ENCODE measurements at regions not wholly inside any gene's neighbourhood (a gene's known extent, or its start where the extent isn't known, plus 50 kb on each side); places are given as distances from the start of the nearest gene placed in this dataset.

- Mint-ChIP-seq H3K9me3 (peaks cover 31% of the 10 kb centered on the region), H3K36me3 (ENCODE audit: low read depth) (no peaks in the 10 kb centered on the region), H3K27me3 (ENCODE audit: low read depth) (peaks cover 26% of the 10 kb centered on the region), H3K27ac (no peak overlapping the region), H3K4me3 (no peak overlapping the region), H3K4me1 (no peaks in the 10 kb centered on the region)
- TF ChIP-seq CTCF (IDR thresholded peaks at IDR 0.05; ENCODE audit: unreplicated experiment in 3 of 3): no peak
Measured at GRCh38 chr22:49693848-49694247, 133.8 kb downstream of the BRD1 start.

- Mint-ChIP-seq H3K4me3 (no peak overlapping the region), H3K27ac (no peak overlapping the region), H3K9me3 (peaks cover 31% of the 10 kb centered on the region), H3K36me3 (ENCODE audit: low read depth) (no peaks in the 10 kb centered on the region), H3K27me3 (ENCODE audit: low read depth) (peaks cover 24% of the 10 kb centered on the region), H3K4me1 (no peaks in the 10 kb centered on the region)
- TF ChIP-seq CTCF (IDR thresholded peaks at IDR 0.05; ENCODE audit: unreplicated experiment in 3 of 3): no peak
Measured at GRCh38 chr22:49693416-49693815, 134.3 kb downstream of the BRD1 start.

- H3K9me3 Mint-ChIP-seq: peaks cover 31% of the 10 kb centered on the region
- peaks cover 18% of the 10 kb centered on the region for H3K27me3 Mint-ChIP-seq (ENCODE audit: low read depth)
- TF ChIP-seq CTCF (IDR thresholded peaks at IDR 0.05; ENCODE audit: unreplicated experiment in 3 of 3): no peak
- H3K27ac Mint-ChIP-seq: no peak overlapping the region
- H3K4me1 Mint-ChIP-seq: no peaks in the 10 kb centered on the region
- H3K4me3 Mint-ChIP-seq: no peak overlapping the region
- no peaks in the 10 kb centered on the region for H3K36me3 Mint-ChIP-seq (ENCODE audit: low read depth)
Measured at GRCh38 chr22:49692499-49693225, 135.0 kb downstream of the BRD1 start.

- H3K4me1 Mint-ChIP-seq: no peaks in the 10 kb centered on the region
- no peak overlapping the region for H3K27ac Mint-ChIP-seq
- peaks cover 23% of the 10 kb centered on the region for H3K27me3 Mint-ChIP-seq (ENCODE audit: low read depth)
- peaks cover 22% of the 10 kb centered on the region for H3K9me3 Mint-ChIP-seq
- TF ChIP-seq CTCF (IDR thresholded peaks at IDR 0.05; ENCODE audit: unreplicated experiment in 3 of 3): no peak
- no peaks in the 10 kb centered on the region for H3K36me3 Mint-ChIP-seq (ENCODE audit: low read depth)
- no peak overlapping the region for H3K4me3 Mint-ChIP-seq
Measured at GRCh38 chr22:49691256-49691655, 136.4 kb downstream of the BRD1 start.

GRCh38 chr22:49690454-49690853, 137.2 kb downstream of the BRD1 start:
- Mint-ChIP-seq H3K4me3 (no peak overlapping the region), H3K4me1 (no peaks in the 10 kb centered on the region), H3K27me3 (ENCODE audit: low read depth) (peaks cover 25% of the 10 kb centered on the region), H3K36me3 (ENCODE audit: low read depth) (no peaks in the 10 kb centered on the region), H3K9me3 (peaks cover 21% of the 10 kb centered on the region), H3K27ac (no peak overlapping the region)
- TF ChIP-seq CTCF (IDR thresholded peaks at IDR 0.05; ENCODE audit: unreplicated experiment in 3 of 3): no peak

GRCh38 chr22:49689858-49690257, 137.8 kb downstream of the BRD1 start:
- Mint-ChIP-seq H3K27ac (no peak overlapping the region), H3K9me3 (peaks cover 20% of the 10 kb centered on the region), H3K27me3 (ENCODE audit: low read depth) (peaks cover 30% of the 10 kb centered on the region), H3K36me3 (ENCODE audit: low read depth) (no peaks in the 10 kb centered on the region), H3K4me1 (no peaks in the 10 kb centered on the region), H3K4me3 (no peak overlapping the region)
- TF ChIP-seq CTCF (IDR thresholded peaks at IDR 0.05; ENCODE audit: unreplicated experiment in 3 of 3): no peak

All from nephron (organoid).